ENCODE measurements at regions not wholly inside any gene's neighbourhood (a gene's known extent, or its start where the extent isn't known, plus 50 kb on each side); places are given as distances from the start of the nearest gene placed in this dataset.

GRCh38 chr5:56684159-56684558 is 131.2 kb upstream of the MAP3K1 start:
- no peaks in the 10 kb centered on the region for H3K9me3 Mint-ChIP-seq
- no peak for TF ChIP-seq CTCF (IDR thresholded peaks at IDR 0.05)
- DNase-seq (no peak), ATAC-seq (no peak)
- ChIA-PET CTCF (interaction anchor here (0.7 kb wide), 1 partner anchor 119 kb away, joined by 3 read pairs; no protein-coding TSS in a partner anchor), POLR2A (no interaction called here)
- H3K4me1 Mint-ChIP-seq (ENCODE audit: low read depth) = peaks cover 20% of the 10 kb centered on the region
- intact Hi-C loops (cut with micrococcal nuclease) = no loop called here
- no peaks in the 10 kb centered on the region for H3K36me3 Mint-ChIP-seq (ENCODE audit: low read depth)
- H3K27ac Mint-ChIP-seq = no peak overlapping the region
- no peak overlapping the region for H3K4me3 Mint-ChIP-seq
- no peaks in the 10 kb centered on the region for H3K27me3 Mint-ChIP-seq

- Mint-ChIP-seq H3K27me3 (no peaks in the 10 kb centered on the region), H3K36me3 (ENCODE audit: low read depth) (no peaks in the 10 kb centered on the region), H3K27ac (no peak overlapping the region), H3K4me1 (ENCODE audit: low read depth) (peaks cover 20% of the 10 kb centered on the region), H3K9me3 (no peaks in the 10 kb centered on the region), H3K4me3 (no peak overlapping the region)
- ChIA-PET POLR2A (no interaction called here), CTCF (interaction anchor here (0.7 kb wide), 1 partner anchor 119 kb away, joined by 3 read pairs; no protein-coding TSS in a partner anchor)
- DNase-seq (no peak), ATAC-seq (no peak)
- intact Hi-C loops (cut with micrococcal nuclease) = no loop called here
- TF ChIP-seq CTCF (IDR thresholded peaks at IDR 0.05) = no peak
Measured at GRCh38 chr5:56683733-56684132, 131.6 kb upstream of the MAP3K1 start.

- H3K4me3 Mint-ChIP-seq = no peak overlapping the region
- POLR2A ChIA-PET = no interaction called here
- CTCF ChIA-PET = no interaction called here
Measured at GRCh38 chr5:56683281-56683680, 132.1 kb upstream of the MAP3K1 start.

GRCh38 chr5:56681346-56681745 is 134.0 kb upstream of the MAP3K1 start:
- Mint-ChIP-seq H3K36me3 (ENCODE audit: low read depth) (no peaks in the 10 kb centered on the region), H3K4me3 (no peak overlapping the region), H3K27me3 (no peaks in the 10 kb centered on the region), H3K9me3 (no peaks in the 10 kb centered on the region), H3K27ac (no peak overlapping the region), H3K4me1 (ENCODE audit: low read depth) (peaks cover 9% of the 10 kb centered on the region)
- DNase-seq (no peak), ATAC-seq (no peak)
- CTCF ChIA-PET = no interaction called here
- POLR2A ChIA-PET = no interaction called here
- TF ChIP-seq CTCF (IDR thresholded peaks at IDR 0.05) = no peak
- intact Hi-C loops (cut with micrococcal nuclease) = no loop called here

More at GRCh38 chr5:56683281-56683680, 132.1 kb upstream of the MAP3K1 start:
- no peaks in the 10 kb centered on the region for H3K27me3 Mint-ChIP-seq
- no peaks in the 10 kb centered on the region for H3K9me3 Mint-ChIP-seq
- intact Hi-C loops (cut with micrococcal nuclease) = no loop called here
- DNase-seq = no peak
- H3K4me1 Mint-ChIP-seq (ENCODE audit: low read depth) = peaks cover 17% of the 10 kb centered on the region
- H3K36me3 Mint-ChIP-seq (ENCODE audit: low read depth) = no peaks in the 10 kb centered on the region
- H3K27ac Mint-ChIP-seq = no peak overlapping the region
- no peak for TF ChIP-seq CTCF (IDR thresholded peaks at IDR 0.05)
- no peak for ATAC-seq

GRCh38 chr5:56680731-56681130 is 134.6 kb upstream of the MAP3K1 start:
- Mint-ChIP-seq H3K27ac (no peak overlapping the region), H3K9me3 (no peaks in the 10 kb centered on the region), H3K27me3 (no peaks in the 10 kb centered on the region), H3K36me3 (ENCODE audit: low read depth) (no peaks in the 10 kb centered on the region), H3K4me1 (ENCODE audit: low read depth) (peaks cover 7% of the 10 kb centered on the region), H3K4me3 (no peak overlapping the region)
- ATAC-seq (no peak), DNase-seq (no peak)
- intact Hi-C loops (cut with micrococcal nuclease) = no loop called here
- POLR2A ChIA-PET = no interaction called here
- no peak for TF ChIP-seq CTCF (IDR thresholded peaks at IDR 0.05)
- CTCF ChIA-PET = no interaction called here

Measured in activated CD8-positive, alpha-beta T cell treated with anti-CD3 and anti-CD28 coated beads for 36 hours (primary cell).